H1 (cell line): ENCODE measurements at regions not wholly inside any gene's neighbourhood (a gene's known extent, or its start where the extent isn't known, plus 50 kb on each side); places are given as distances from the start of the nearest gene placed in this dataset.

Source experiments
- CTCF ChIA-PET: fragments of 300-600 bp; sonication (Branson Sonifier 250); formaldehyde crosslinking; loops from one replicate; lab custom pipeline; 2021; ENCODE audit not compliant: partially characterized antibody; lab: Charles Lee
- POLR2A ChIA-PET: fragments of 300-600 bp; sonication (Branson Sonifier 250); formaldehyde crosslinking; loops from one replicate; lab custom pipeline; 2021; ENCODE audit warnings: inconsistent platforms; ENCODE audit not compliant: partially characterized antibody; lab: Charles Lee
- DNase-seq, 2 experiments: peaks; one replicate each; pipeline versions ENCODE4 v3.0.0 to v3.0.0-alpha.2; 2010 to 2022; ENCODE audit warnings: low spot score in 2 of 2, low read depth in 1 of 2, mixed read lengths in 1 of 2
- FAIRE-seq: peaks from 2 replicates; lab custom pipeline; 2011; peaks lifted over from hg19 to GRCh38; lab: Jason Lieb, UNC
- H2AFZ ChIP-seq: 2 replicates; pipeline ENCODE4 v1.8.1; 2012; ENCODE audit warnings: low read length, inconsistent platforms
- H2AK5ac ChIP-seq: 2 replicates; pipeline ENCODE4 v1.6.1; 2013; ENCODE audit warnings: low read depth, low read length
- H2BK120ac ChIP-seq: replicated peaks from 2 replicates; pipeline ENCODE3; 2013; ENCODE audit warnings: low read depth, low read length, inconsistent platforms
- H2BK12ac ChIP-seq: 2 replicates; pipeline ENCODE4 v1.6.1; 2013; ENCODE audit warnings: low read depth, low read length
- H2BK15ac ChIP-seq: 2 replicates; pipeline ENCODE4 v1.6.1; 2013; ENCODE audit warnings: low read length
- H2BK20ac ChIP-seq: 2 replicates; pipeline ENCODE4 v1.6.1; 2013; ENCODE audit warnings: low read length
- H2BK5ac ChIP-seq: 2 replicates; pipeline ENCODE4 v1.6.1; 2013; ENCODE audit warnings: low read depth, low read length
- H3K14ac ChIP-seq: 2 replicates; pipeline ENCODE4 v1.6.1; 2013; ENCODE audit warnings: inconsistent platforms; ENCODE audit not compliant: insufficient read length
- H3K18ac ChIP-seq: 2 replicates; pipeline ENCODE4 v1.6.1; 2013; ENCODE audit warnings: low read length; ENCODE audit errors: extremely low read depth
- H3K23ac ChIP-seq: 2 replicates; pipeline ENCODE4 v1.6.1; 2013; ENCODE audit warnings: inconsistent platforms; ENCODE audit not compliant: insufficient read length
- H3K23me2 ChIP-seq: 2 replicates; pipeline ENCODE4 v1.6.1; 2013; ENCODE audit warnings: low read depth, low read length
- H3K27ac ChIP-seq: 2 replicates; pipeline ENCODE4 v1.6.1; 2011; ENCODE audit warnings: low read depth, low read length, inconsistent platforms
- H3K27me3 ChIP-seq, 4 experiments: replicated peaks in 1 of 4; 1 replicate in 1 of 4; 2 replicates in 3 of 4; pipeline versions ENCODE4 v1.6.1 to v1.8.1; 2011 to 2013; ENCODE audit warnings: low read length in 3 of 4, mild to moderate bottlenecking in 3 of 4, inconsistent platforms in 2 of 4, mixed read lengths in 2 of 4, moderate library complexity in 1 of 4; ENCODE audit not compliant: control insufficient read depth in 3 of 4, insufficient read depth in 3 of 4; ENCODE audit errors: extremely low read depth in 1 of 4
- H3K36me3 ChIP-seq, 4 experiments: 2 replicates each; pipeline versions ENCODE4 v1.6.1 to v1.8.1; 2011 to 2013; ENCODE audit warnings: mild to moderate bottlenecking in 4 of 4, low read length in 3 of 4, moderate library complexity in 2 of 4, control low read depth in 1 of 4, inconsistent platforms in 1 of 4; ENCODE audit not compliant: insufficient read depth in 4 of 4, control insufficient read depth in 2 of 4
- H3K4ac ChIP-seq: replicated peaks from 2 replicates; pipeline ENCODE3; 2013; ENCODE audit warnings: low read length, low read depth, mixed read lengths, inconsistent platforms; ENCODE audit not compliant: insufficient read length
- H3K4me1 ChIP-seq, 4 experiments: replicated peaks in 1 of 4; 1 replicate in 1 of 4; 2 replicates in 3 of 4; pipeline versions ENCODE4 v1.6.1 to v1.8.1; 2011 to 2013; ENCODE audit warnings: low read length in 3 of 4, inconsistent platforms in 2 of 4, mixed read lengths in 1 of 4; ENCODE audit not compliant: insufficient read depth in 4 of 4, control insufficient read depth in 3 of 4
- H3K4me2 ChIP-seq, 2 experiments: 2 replicates each; pipeline versions ENCODE4 v1.6.1 to v1.8.1; 2011 to 2013; ENCODE audit warnings: low read depth in 2 of 2, low read length in 2 of 2, control low read depth in 1 of 2, inconsistent platforms in 1 of 2, mild to moderate bottlenecking in 1 of 2; ENCODE audit not compliant: insufficient read depth in 1 of 2
- H3K4me3 ChIP-seq, 4 experiments: fragments of 200-600, 300-600 bp in 1 of 4; sonication (generic), shearing (Covaris generic), sonication (Bioruptor Twin) in 1 of 4; 2 replicates each; pipeline versions ENCODE4 v1.5.1 to v1.8.1; 2011 to 2016; ENCODE audit warnings: low read length in 4 of 4, low read depth in 3 of 4, control low read depth in 2 of 4, inconsistent platforms in 2 of 4, mild to moderate bottlenecking in 2 of 4, mixed read lengths in 1 of 4, moderate library complexity in 1 of 4; ENCODE audit not compliant: insufficient read depth in 2 of 4; ENCODE audit errors: extremely low read depth in 1 of 4
- H3K56ac ChIP-seq: replicated peaks from 2 replicates; pipeline ENCODE3; 2013; ENCODE audit warnings: low read depth, mild to moderate bottlenecking, mixed read lengths, low read length, inconsistent platforms; ENCODE audit not compliant: insufficient read length
- H3K79me1 ChIP-seq: 2 replicates; pipeline ENCODE4 v1.6.1; 2013; ENCODE audit warnings: low read depth, low read length, control low read depth
- H3K79me2 ChIP-seq, 2 experiments: 2 replicates each; pipeline versions ENCODE4 v1.6.1 to v1.8.1; 2012 to 2013; ENCODE audit warnings: low read length in 2 of 2, mild to moderate bottlenecking in 2 of 2, inconsistent platforms in 1 of 2; ENCODE audit not compliant: insufficient read depth in 2 of 2, control insufficient read depth in 1 of 2
- H3K9ac ChIP-seq, 4 experiments: replicated peaks in 1 of 4; 1 replicate in 1 of 4; 2 replicates in 3 of 4; pipeline versions ENCODE4 v1.6.1 to v1.8.1; 2011 to 2013; ENCODE audit warnings: low read depth in 3 of 4, low read length in 3 of 4, control low read depth in 2 of 4, mild to moderate bottlenecking in 2 of 4, moderate library complexity in 2 of 4, inconsistent platforms in 1 of 4; ENCODE audit errors: extremely low read depth in 1 of 4
- H3K9me3 ChIP-seq, 2 experiments: 2 replicates each; pipeline versions ENCODE4 v1.6.1 to v1.8.1; 2012 to 2013; ENCODE audit warnings: mild to moderate bottlenecking in 2 of 2, moderate library complexity in 2 of 2, control low read depth in 1 of 2, inconsistent platforms in 1 of 2, low read depth in 1 of 2, low read length in 1 of 2, mixed read lengths in 1 of 2; ENCODE audit not compliant: insufficient read depth in 2 of 2
- H4K20me1 ChIP-seq, 2 experiments: replicated peaks in 1 of 2; 2 replicates each; pipeline versions ENCODE3 to v1.8.1; 2011 to 2013; ENCODE audit warnings: inconsistent platforms in 2 of 2, low read length in 2 of 2, mild to moderate bottlenecking in 1 of 2; ENCODE audit not compliant: insufficient read depth in 2 of 2, control insufficient read depth in 1 of 2
- H4K5ac ChIP-seq: 2 replicates; pipeline ENCODE4 v1.6.1; 2013; ENCODE audit warnings: low read length, low read depth, mixed read lengths, inconsistent platforms; ENCODE audit not compliant: insufficient read length
- H4K8ac ChIP-seq: 2 replicates; pipeline ENCODE4 v1.8.0; 2013; ENCODE audit warnings: mild to moderate bottlenecking, moderate library complexity, low read length, inconsistent platforms; ENCODE audit not compliant: insufficient read depth; ENCODE audit errors: extremely low read depth
- H4K91ac ChIP-seq: replicated peaks from 2 replicates; pipeline ENCODE3; 2013; ENCODE audit warnings: low read length, mixed read lengths, inconsistent platforms; ENCODE audit not compliant: insufficient read length
- CEBPB ChIP-seq: IDR thresholded peaks from 2 replicates; pipeline ENCODE4 v1.6.1; 2012; ENCODE audit warnings: low read depth, low read length
- WGBS, 2 experiments: shearing (Covaris generic) in 1 of 2; methylation state at CpG; one replicate each; pipeline versions ENCODE4 v1.1.6 to v1.1.7; 2013 to 2015; ENCODE audit warnings: low lambda C conversion rate in 2 of 2, mixed read lengths in 2 of 2, inconsistent platforms in 1 of 2, low coverage in 1 of 2, missing lambda C conversion rate in 1 of 2; ENCODE audit not compliant: insufficient replicate concordance in 2 of 2, insufficient coverage in 1 of 2, insufficient read length in 1 of 2; ENCODE audit errors: extremely low coverage in 1 of 2, missing lambda C conversion rate in 1 of 2; 5-methylcytosine and 5-hydroxymethylcytosine counted together
- TF ChIP-seq, protein P1 (sequence below): IDR thresholded peaks from 2 replicates; pipeline ENCODE4 v1.6.1; 2012; ENCODE audit warnings: low read length, inconsistent platforms

DNA sequence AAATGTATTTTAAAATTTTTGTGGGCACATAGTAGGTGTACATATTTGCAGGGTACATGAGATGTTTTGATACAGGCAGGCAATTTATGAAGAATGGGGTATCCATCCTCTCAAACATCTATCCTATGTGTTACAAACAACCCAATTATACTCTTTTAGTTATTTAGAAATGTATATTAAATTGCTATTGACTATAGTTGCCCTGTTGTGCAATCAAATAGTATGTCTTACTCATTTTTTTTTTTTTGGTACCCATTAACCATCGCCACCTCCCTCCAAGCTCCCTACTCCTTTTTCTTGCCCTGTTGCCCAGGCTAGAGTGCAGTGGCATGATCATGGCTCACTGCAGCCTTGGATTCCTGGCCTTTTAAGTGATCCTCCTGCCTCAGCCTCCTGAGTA lies 128.1 kb downstream of the BAMBI start:
- Histone ChIP-seq H3K9me3 (no peaks in the 10 kb centered on the region), H4K20me1 (no peaks in the 10 kb centered on the region), H3K79me1 (no peaks in the 10 kb centered on the region), H2AFZ (no peak overlapping the region), H3K4ac (no peak overlapping the region), H4K91ac (no peak overlapping the region), H3K56ac (no peak overlapping the region), H4K8ac (no peak overlapping the region), H2BK5ac (no peak overlapping the region), H2BK20ac (no peak overlapping the region), H3K14ac (no peak overlapping the region), H3K9ac (no peak overlapping the region), H3K4me2 (no peak overlapping the region), H3K4me1 (peaks cover 12 to 28% (median 20%) of the 10 kb centered on the region in 4 experiments; a peak in 6 of 7 replicates), H3K23me2 (no peaks in the 10 kb centered on the region), H3K4me3 (no peak overlapping the region), H3K36me3 (no peaks in the 10 kb centered on the region), H2BK12ac (no peak overlapping the region), H4K5ac (no peak overlapping the region), H3K23ac (no peak overlapping the region), H3K18ac (no peak overlapping the region), H2AK5ac (no peak overlapping the region), H2BK15ac (no peak overlapping the region), H3K27me3 (no peaks in the 10 kb centered on the region), H2BK120ac (no peak overlapping the region), H3K79me2 (no peaks in the 10 kb centered on the region), H3K27ac (no peak overlapping the region)
- CTCF ChIA-PET = interaction anchor here (0.7 kb wide), 1 partner anchor 24 kb away, joined by 3 read pairs; no protein-coding TSS in a partner anchor
- POLR2A ChIA-PET = no interaction called here
- FAIRE-seq = no peak
- TF ChIP-seq, protein P1, sequence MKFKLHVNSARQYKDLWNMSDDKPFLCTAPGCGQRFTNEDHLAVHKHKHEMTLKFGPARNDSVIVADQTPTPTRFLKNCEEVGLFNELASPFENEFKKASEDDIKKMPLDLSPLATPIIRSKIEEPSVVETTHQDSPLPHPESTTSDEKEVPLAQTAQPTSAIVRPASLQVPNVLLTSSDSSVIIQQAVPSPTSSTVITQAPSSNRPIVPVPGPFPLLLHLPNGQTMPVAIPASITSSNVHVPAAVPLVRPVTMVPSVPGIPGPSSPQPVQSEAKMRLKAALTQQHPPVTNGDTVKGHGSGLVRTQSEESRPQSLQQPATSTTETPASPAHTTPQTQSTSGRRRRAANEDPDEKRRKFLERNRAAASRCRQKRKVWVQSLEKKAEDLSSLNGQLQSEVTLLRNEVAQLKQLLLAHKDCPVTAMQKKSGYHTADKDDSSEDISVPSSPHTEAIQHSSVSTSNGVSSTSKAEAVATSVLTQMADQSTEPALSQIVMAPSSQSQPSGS = no peak
- TF ChIP-seq CEBPB = no peak
- no peak for DNase-seq
- 83% methylated on average over 1 of the region's 1 CpG; no CpG with 5 or more reads in 1 of the 2 experiments for WGBS, 2 experiments
